ENCODE measurements at regions not wholly inside any gene's neighbourhood (a gene's known extent, or its start where the extent isn't known, plus 50 kb on each side); places are given as distances from the start of the nearest gene placed in this dataset.

DNA sequence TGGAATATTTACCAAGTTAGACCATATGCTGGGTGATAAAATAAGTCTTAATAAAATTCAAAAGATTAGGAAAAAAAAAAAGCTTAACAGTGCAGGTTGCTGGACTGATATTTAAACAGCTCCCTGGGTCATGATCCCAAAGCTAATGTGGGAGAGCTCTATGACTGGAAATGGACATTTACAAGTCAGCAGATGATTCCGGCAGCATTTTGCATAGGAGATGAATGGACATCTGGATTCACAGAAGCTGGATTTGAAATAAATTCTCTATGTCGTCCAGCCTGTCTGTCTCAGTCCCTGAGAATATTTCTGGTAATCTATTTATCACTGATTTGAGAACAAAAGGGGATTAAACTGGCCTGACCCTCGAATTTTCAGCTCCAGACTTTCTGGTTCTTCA is 52.3 kb upstream of the KLHL25 start:
- TF ChIP-seq POLR2A (IDR thresholded peaks at IDR 0.05; ENCODE audit: low read length) (no peak), GATA1 (IDR thresholded peaks at IDR 0.05; ENCODE audit: low read depth, low read length) (no peak)

Measured in erythroblast (primary cell).